CD4-positive, alpha-beta T cell treated with Interleukin-2 at 100 ng/mL for 4 hours (primary cell): ENCODE measurements at regions not wholly inside any gene's neighbourhood (a gene's known extent, or its start where the extent isn't known, plus 50 kb on each side); places are given as distances from the start of the nearest gene placed in this dataset.
"Not testable (repeated sequence)": the region's sequence is repeated elsewhere in the genome, so short reads cannot be mapped to it uniquely, and the experiment has no call there.

Experiments used
- DNase-seq: peaks from one replicate; pipeline ENCODE4 v3.0.0-alpha.2; 2020; ENCODE audit warnings: low spot score

GRCh38 chr17:63292421-63292820, 153.7 kb downstream of the CYB561 start:
- DNase-seq = no peak

GRCh38 chr17:63293323-63294075, 152.6 kb downstream of the CYB561 start:
- no peak for DNase-seq

- no peak for DNase-seq
Observed at GRCh38 chr17:63294776-63295175, 151.3 kb downstream of the CYB561 start.

- no peak for DNase-seq
Observed at GRCh38 chr17:63295288-63295687, 150.8 kb downstream of the CYB561 start.

- DNase-seq = no peak
Observed at GRCh38 chr17:63295839-63296590, 150.1 kb downstream of the CYB561 start.

- DNase-seq = not testable (repeated sequence)
Observed at GRCh38 chr17:63298916-63299315, 147.2 kb downstream of the CYB561 start.

GRCh38 chr17:63304704-63305261, 141.3 kb downstream of the CYB561 start:
- no peak for DNase-seq

GRCh38 chr17:63305857-63306256, 140.2 kb downstream of the CYB561 start:
- DNase-seq = no peak

GRCh38 chr17:63306855-63307254, 139.3 kb downstream of the CYB561 start:
- DNase-seq = no peak

GRCh38 chr17:63308272-63308671, 137.8 kb downstream of the CYB561 start:
- no peak for DNase-seq

- DNase-seq = no peak
Observed at GRCh38 chr17:63309021-63309420, 137.1 kb downstream of the CYB561 start.

GRCh38 chr17:63311416-63311937, 134.6 kb downstream of the CYB561 start:
- no peak for DNase-seq

- no peak for DNase-seq
Observed at GRCh38 chr17:63314761-63315160, 131.3 kb downstream of the CYB561 start.

GRCh38 chr17:63316100-63316499, 130.0 kb downstream of the CYB561 start:
- no peak for DNase-seq

GRCh38 chr17:63317166-63317840, 128.8 kb downstream of the CYB561 start:
- no peak for DNase-seq

- DNase-seq = no peak
Observed at GRCh38 chr17:63325808-63326207, 120.3 kb downstream of the CYB561 start.

GRCh38 chr17:63329876-63330275, 116.2 kb downstream of the CYB561 start:
- no peak for DNase-seq

GRCh38 chr17:63331301-63332061, 114.6 kb downstream of the CYB561 start:
- DNase-seq = no peak

- no peak for DNase-seq
Observed at GRCh38 chr17:63332286-63332685, 113.8 kb downstream of the CYB561 start.

- no peak for DNase-seq
Observed at GRCh38 chr17:63333869-63334268, 112.2 kb downstream of the CYB561 start.

GRCh38 chr17:63335831-63336230, 110.3 kb downstream of the CYB561 start:
- DNase-seq = no peak

GRCh38 chr17:63337579-63337978, 108.5 kb downstream of the CYB561 start:
- no peak for DNase-seq
